Heart left ventricle (tissue), 13 donors: ENCODE measurements at regions not wholly inside any gene's neighbourhood (a gene's known extent, or its start where the extent isn't known, plus 50 kb on each side); places are given as distances from the start of the nearest gene placed in this dataset.

ENCODE experiments used
- POLR2A ChIP-seq, 2 donors: fragments of 450-650 bp; IDR thresholded peaks; one replicate each; pipeline ENCODE4 v1.6.1; 2017; ENCODE audit warnings: antibody characterized with exemption in 2 of 2, mild to moderate bottlenecking in 2 of 2, moderate library complexity in 2 of 2
- TF ChIP-seq, protein P1 (sequence below), 12 donors: fragments of 200-600 bp; sonication (generic) in 4 of 12; IDR thresholded peaks; one replicate each; pipeline versions ENCODE4 v1.5.0 to v1.8.0; 2018 to 2022; ENCODE audit warnings: antibody characterized with exemption in 12 of 12, mild to moderate bottlenecking in 5 of 12
- donor health status: ischemic (EF 13 %, LVEDD 7.1; RV severe dilation, severe dysfunction).
- donor health status: DM: no; HTN: yes; CAD: no.
- donor health status: DM: no; HTN: no; CAD: no.
- donor health status: ischemic (EF 25% LVEDD 6.9; RV normal size, moderate dysfunction).
- donor health status: ischemic (EF 25% LVEDD 5.7; RV mildly dilated, moderate dysfunction).
- donor health status: ischemic (EF 35%, LVEDD 5.7; RV mildly dilated, moderate dysfunction).
- donor health status: nonischemic (EF 11% LVEDD 7.7; RV severe dilation, severe dysfunction).
- donor health status: DM: yes; HTN: yes; CAD: no.
- donor health status: PGD.
- donor health status: ischemic (EF 29% LVEDD 5.4; RV normal size, mild dysfunction).
- donor health status: nonischemic (EF 23%, LVEDD 6.1; RV moderate dilation, normal function).

DNA sequence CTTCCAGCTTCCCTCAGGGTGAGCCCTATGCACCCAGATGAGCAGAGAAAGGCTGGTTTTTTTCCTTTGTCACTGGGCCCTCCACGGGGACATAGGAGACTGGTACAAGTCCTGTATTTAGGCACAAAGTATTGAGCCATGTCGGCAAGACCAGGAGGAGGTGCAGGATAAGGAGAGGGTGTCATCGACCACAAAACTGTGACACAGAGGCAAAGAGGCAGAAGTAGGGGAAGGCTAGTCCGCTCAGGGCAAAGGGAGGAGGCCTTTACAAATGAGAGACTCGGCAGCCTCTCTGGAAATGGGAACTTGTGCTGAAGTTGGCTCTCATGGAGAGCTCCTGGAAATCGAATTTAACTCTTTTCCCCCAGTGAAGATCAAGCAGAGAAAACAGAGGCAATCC, 70.7 kb upstream of the CAMK1G start:
- TF ChIP-seq POLR2A (IDR thresholded peaks at IDR 0.05): no peak
- TF ChIP-seq, protein P1, sequence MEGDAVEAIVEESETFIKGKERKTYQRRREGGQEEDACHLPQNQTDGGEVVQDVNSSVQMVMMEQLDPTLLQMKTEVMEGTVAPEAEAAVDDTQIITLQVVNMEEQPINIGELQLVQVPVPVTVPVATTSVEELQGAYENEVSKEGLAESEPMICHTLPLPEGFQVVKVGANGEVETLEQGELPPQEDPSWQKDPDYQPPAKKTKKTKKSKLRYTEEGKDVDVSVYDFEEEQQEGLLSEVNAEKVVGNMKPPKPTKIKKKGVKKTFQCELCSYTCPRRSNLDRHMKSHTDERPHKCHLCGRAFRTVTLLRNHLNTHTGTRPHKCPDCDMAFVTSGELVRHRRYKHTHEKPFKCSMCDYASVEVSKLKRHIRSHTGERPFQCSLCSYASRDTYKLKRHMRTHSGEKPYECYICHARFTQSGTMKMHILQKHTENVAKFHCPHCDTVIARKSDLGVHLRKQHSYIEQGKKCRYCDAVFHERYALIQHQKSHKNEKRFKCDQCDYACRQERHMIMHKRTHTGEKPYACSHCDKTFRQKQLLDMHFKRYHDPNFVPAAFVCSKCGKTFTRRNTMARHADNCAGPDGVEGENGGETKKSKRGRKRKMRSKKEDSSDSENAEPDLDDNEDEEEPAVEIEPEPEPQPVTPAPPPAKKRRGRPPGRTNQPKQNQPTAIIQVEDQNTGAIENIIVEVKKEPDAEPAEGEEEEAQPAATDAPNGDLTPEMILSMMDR (IDR thresholded peaks at IDR 0.05): no peak
